ENCODE measurements at regions not wholly inside any gene's neighbourhood (a gene's known extent, or its start where the extent isn't known, plus 50 kb on each side); places are given as distances from the start of the nearest gene placed in this dataset.
"Not testable (repeated sequence)": the region's sequence is repeated elsewhere in the genome, so short reads cannot be mapped to it uniquely, and the experiment has no call there.

DNA sequence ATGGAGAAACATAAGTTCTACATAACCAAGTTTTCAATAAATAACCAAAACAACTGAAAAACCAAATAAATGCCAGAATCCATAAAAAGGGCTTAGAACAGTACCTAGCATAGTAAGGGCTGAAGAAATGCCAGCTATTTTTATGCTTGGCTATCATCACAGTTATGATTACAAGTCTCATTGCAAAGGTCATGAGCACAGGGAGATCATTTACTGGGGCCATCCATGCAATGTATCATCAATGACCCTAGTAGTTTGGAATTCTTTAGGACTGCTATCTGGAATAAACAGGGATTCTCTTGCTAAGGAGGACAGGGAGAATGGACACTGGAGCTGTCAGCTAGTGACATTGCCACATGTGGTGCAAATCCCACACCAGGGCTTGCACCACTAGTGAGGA lies 92.5 kb upstream of the NAP1L1 start:
- DNase-seq: no peak

GRCh38 chr12:76175946-76176345 lies 91.5 kb upstream of the NAP1L1 start:
- DNase-seq: not testable (repeated sequence)

DNA sequence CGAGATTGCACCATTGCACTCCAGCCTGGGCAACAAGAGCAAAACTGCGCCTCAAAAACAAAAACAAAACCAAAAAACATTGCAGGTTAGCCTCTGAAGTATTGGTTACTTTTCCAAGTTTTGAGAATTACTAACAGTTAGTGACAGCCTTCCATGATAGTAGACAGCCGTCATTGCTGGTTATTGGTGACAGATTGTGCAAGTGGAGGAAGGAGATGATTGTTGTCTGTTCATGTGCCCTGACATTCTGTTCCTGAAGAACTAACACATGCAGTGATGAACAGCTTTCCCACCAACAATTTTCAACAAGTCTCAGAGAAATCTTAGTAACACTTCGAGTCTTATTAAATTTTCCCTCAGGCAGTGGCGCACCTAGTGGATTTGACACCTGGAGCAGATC lies 89.3 kb upstream of the NAP1L1 start:
- DNase-seq: no peak

GRCh38 chr12:76158518-76159321 lies 74.2 kb upstream of the NAP1L1 start:
- no peak for DNase-seq

DNA sequence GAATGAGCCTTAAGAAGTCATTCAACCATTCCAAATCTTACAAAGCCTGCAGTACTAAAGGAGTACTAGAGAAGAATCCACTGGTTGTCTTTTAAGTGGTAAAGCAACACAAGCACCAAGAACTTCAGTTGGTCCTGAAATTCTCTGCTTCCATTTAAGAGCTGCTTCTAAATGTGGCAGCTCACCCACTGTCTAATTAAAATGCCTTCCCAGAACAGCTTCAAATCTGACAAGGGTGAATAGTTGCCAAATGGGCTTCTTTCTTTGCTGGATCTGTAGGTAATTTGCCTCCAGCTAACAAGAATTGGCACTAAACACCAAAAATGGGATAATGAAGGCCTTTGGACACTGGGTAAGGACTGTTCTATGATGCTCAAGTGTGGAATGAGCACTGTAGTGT lies 72.2 kb upstream of the NAP1L1 start:
- DNase-seq: no peak

- no peak for DNase-seq
Measured at GRCh38 chr12:76156314-76156713, 71.8 kb upstream of the NAP1L1 start.

GRCh38 chr12:76155157-76155670 lies 70.7 kb upstream of the NAP1L1 start:
- no peak for DNase-seq

GRCh38 chr12:76153616-76154015 lies 69.1 kb upstream of the NAP1L1 start:
- no peak for DNase-seq

- no peak for DNase-seq
Measured at GRCh38 chr12:76152181-76152807, 67.8 kb upstream of the NAP1L1 start.

DNA sequence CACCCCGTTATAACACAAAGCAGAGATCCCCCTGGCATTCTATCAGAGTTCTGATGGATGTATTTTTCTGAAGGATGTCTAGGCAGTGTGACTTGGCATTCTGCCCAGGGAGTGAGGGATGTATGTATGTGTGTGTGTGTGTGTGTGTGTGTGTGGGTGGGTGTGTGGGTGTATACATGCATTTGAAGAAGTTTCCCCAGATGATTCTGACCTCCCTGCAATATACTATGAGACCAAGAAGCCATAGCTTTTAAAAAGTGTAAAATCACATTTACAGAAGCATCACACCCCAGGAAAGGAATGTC lies 59.7 kb upstream of the NAP1L1 start:
- peak; percentile 47 for DNase-seq

GRCh38 chr12:76143343-76144244 lies 59.1 kb upstream of the NAP1L1 start:
- no peak for DNase-seq

- DNase-seq: no peak
Measured at GRCh38 chr12:76142305-76142704, 57.8 kb upstream of the NAP1L1 start.

DNA sequence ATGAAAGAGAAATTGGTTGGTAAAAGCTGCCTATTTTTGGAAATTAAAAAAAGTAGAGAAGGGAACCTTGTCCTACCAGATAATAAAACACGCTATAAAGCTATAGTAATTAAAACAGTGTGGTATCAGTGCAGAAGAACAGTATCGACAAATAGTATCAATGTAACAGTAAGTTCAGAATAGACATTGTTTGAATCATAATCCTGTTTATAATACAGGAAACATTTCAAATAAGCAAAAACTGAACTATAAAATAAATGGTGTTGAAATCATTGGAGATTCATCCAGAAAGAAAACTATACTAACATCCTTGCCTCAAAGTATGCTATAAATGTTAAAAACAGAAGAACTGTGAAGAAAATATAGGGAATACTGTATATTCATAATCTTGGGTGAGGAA lies 54.2 kb upstream of the NAP1L1 start:
- DNase-seq: no peak

- DNase-seq: no peak
Measured at GRCh38 chr12:76137606-76138005, 53.1 kb upstream of the NAP1L1 start.

DNA sequence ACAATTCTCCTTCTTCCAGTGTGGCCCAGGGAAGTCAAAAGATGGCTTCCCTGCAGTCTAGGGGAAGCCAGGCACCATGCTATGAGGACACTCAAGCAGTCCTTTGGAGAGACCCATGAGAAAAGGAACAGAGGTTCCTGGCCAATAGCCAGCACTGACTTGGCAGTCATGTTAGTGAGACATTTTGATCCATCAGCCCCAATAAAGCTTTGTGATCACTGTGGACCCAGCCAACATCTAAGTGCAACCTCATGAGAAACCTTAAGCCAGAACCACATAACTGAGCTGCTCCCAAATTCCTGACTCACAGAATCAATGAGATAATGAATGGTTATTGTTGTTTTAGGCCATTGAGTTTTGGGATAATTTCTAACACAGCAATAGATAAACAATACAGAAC lies 51.0 kb upstream of the NAP1L1 start:
- no peak for DNase-seq
